ENCODE measurements at regions not wholly inside any gene's neighbourhood (a gene's known extent, or its start where the extent isn't known, plus 50 kb on each side); places are given as distances from the start of the nearest gene placed in this dataset.

- Histone ChIP-seq H3K27me3 (ENCODE audit: insufficient read depth, low read length) (no peaks in the 10 kb centered on the region), H3K79me2 (ENCODE audit: insufficient read depth, low read length) (no peaks in the 10 kb centered on the region), H3K9me3 (ENCODE audit: insufficient read depth, low read depth, low read length) (no peaks in the 10 kb centered on the region), H3K36me3 (ENCODE audit: insufficient read depth, low read length) (no peaks in the 10 kb centered on the region), H3K4me2 (ENCODE audit: low read length) (no peak overlapping the region), H3K27ac (ENCODE audit: low read depth, low read length) (no peak overlapping the region), H3K9ac (ENCODE audit: low read length) (no peak overlapping the region), H3K4me3 (ENCODE audit: insufficient read depth, low read depth, low read length) (no peak overlapping the region), H2AFZ (ENCODE audit: low read depth, low read length) (no peak overlapping the region), H4K20me1 (ENCODE audit: insufficient read depth, low read length) (no peaks in the 10 kb centered on the region), H3K4me1 (ENCODE audit: insufficient read depth, low read length) (no peaks in the 10 kb centered on the region)
- Mint-ChIP-seq H3K9me3 (ENCODE audit: unreplicated experiment) (no peaks in the 10 kb centered on the region), H3K27ac (ENCODE audit: unreplicated experiment) (no peak overlapping the region), H3K4me1 (ENCODE audit: low read depth, unreplicated experiment) (peaks cover 8% of the 10 kb centered on the region), H3K4me3 (ENCODE audit: unreplicated experiment) (no peak overlapping the region), H3K36me3 (ENCODE audit: low read depth, unreplicated experiment) (no peaks in the 10 kb centered on the region), H3K27me3 (ENCODE audit: low read depth, unreplicated experiment) (no peaks in the 10 kb centered on the region)
- DNase-seq (ENCODE audit: low read depth) (no peak), FAIRE-seq (no peak)
- TF ChIP-seq, protein P1, sequence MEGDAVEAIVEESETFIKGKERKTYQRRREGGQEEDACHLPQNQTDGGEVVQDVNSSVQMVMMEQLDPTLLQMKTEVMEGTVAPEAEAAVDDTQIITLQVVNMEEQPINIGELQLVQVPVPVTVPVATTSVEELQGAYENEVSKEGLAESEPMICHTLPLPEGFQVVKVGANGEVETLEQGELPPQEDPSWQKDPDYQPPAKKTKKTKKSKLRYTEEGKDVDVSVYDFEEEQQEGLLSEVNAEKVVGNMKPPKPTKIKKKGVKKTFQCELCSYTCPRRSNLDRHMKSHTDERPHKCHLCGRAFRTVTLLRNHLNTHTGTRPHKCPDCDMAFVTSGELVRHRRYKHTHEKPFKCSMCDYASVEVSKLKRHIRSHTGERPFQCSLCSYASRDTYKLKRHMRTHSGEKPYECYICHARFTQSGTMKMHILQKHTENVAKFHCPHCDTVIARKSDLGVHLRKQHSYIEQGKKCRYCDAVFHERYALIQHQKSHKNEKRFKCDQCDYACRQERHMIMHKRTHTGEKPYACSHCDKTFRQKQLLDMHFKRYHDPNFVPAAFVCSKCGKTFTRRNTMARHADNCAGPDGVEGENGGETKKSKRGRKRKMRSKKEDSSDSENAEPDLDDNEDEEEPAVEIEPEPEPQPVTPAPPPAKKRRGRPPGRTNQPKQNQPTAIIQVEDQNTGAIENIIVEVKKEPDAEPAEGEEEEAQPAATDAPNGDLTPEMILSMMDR (IDR thresholded peaks at IDR 0.05; ENCODE audit: insufficient read depth, low read depth, low read length) = no peak
- no peak for TF ChIP-seq EZH2 (IDR thresholded peaks at IDR 0.05; ENCODE audit: insufficient read depth, low read length)
Measured at GRCh38 chr7:20510573-20510900, 104.9 kb upstream of the ABCB5 start.

- Histone ChIP-seq H3K4me3 (ENCODE audit: insufficient read depth, low read depth, low read length) (no peak overlapping the region), H3K4me1 (ENCODE audit: insufficient read depth, low read length) (no peaks in the 10 kb centered on the region), H2AFZ (ENCODE audit: low read depth, low read length) (no peak overlapping the region), H3K27ac (ENCODE audit: low read depth, low read length) (no peak overlapping the region), H4K20me1 (ENCODE audit: insufficient read depth, low read length) (no peaks in the 10 kb centered on the region), H3K9ac (ENCODE audit: low read length) (no peak overlapping the region), H3K79me2 (ENCODE audit: insufficient read depth, low read length) (no peaks in the 10 kb centered on the region), H3K4me2 (ENCODE audit: low read length) (no peak overlapping the region), H3K36me3 (ENCODE audit: insufficient read depth, low read length) (no peaks in the 10 kb centered on the region), H3K9me3 (ENCODE audit: insufficient read depth, low read depth, low read length) (no peaks in the 10 kb centered on the region), H3K27me3 (ENCODE audit: insufficient read depth, low read length) (no peaks in the 10 kb centered on the region)
- H3K4me1 Mint-ChIP-seq (ENCODE audit: low read depth, unreplicated experiment) = peaks cover 8% of the 10 kb centered on the region
- no peaks in the 10 kb centered on the region for H3K9me3 Mint-ChIP-seq (ENCODE audit: unreplicated experiment)
- DNase-seq (ENCODE audit: low read depth) (peak; percentile 67), FAIRE-seq (no peak)
- no peak for TF ChIP-seq EZH2 (IDR thresholded peaks at IDR 0.05; ENCODE audit: insufficient read depth, low read length)
- TF ChIP-seq, protein P1 (IDR thresholded peaks at IDR 0.05; ENCODE audit: insufficient read depth, low read depth, low read length) = no peak
- H3K36me3 Mint-ChIP-seq (ENCODE audit: low read depth, unreplicated experiment) = no peaks in the 10 kb centered on the region
- no peaks in the 10 kb centered on the region for H3K27me3 Mint-ChIP-seq (ENCODE audit: low read depth, unreplicated experiment)
- H3K27ac Mint-ChIP-seq (ENCODE audit: unreplicated experiment) = no peak overlapping the region
- H3K4me3 Mint-ChIP-seq (ENCODE audit: unreplicated experiment) = no peak overlapping the region
Measured at GRCh38 chr7:20513341-20513740, 102.1 kb upstream of the ABCB5 start.

- H3K27me3 Mint-ChIP-seq (ENCODE audit: low read depth, unreplicated experiment) = no peaks in the 10 kb centered on the region
- no peak overlapping the region for H3K4me3 Mint-ChIP-seq (ENCODE audit: unreplicated experiment)
- no peaks in the 10 kb centered on the region for H3K36me3 ChIP-seq (ENCODE audit: insufficient read depth, low read length)
- H3K9me3 Mint-ChIP-seq (ENCODE audit: unreplicated experiment) = no peaks in the 10 kb centered on the region
- H4K20me1 ChIP-seq (ENCODE audit: insufficient read depth, low read length) = no peaks in the 10 kb centered on the region
- H3K27ac ChIP-seq (ENCODE audit: low read depth, low read length) = no peak overlapping the region
- H3K4me3 ChIP-seq (ENCODE audit: insufficient read depth, low read depth, low read length) = no peak overlapping the region
- no peak overlapping the region for H2AFZ ChIP-seq (ENCODE audit: low read depth, low read length)
- H3K4me2 ChIP-seq (ENCODE audit: low read length) = no peak overlapping the region
- H3K4me1 ChIP-seq (ENCODE audit: insufficient read depth, low read length) = no peaks in the 10 kb centered on the region
- no peak overlapping the region for H3K27ac Mint-ChIP-seq (ENCODE audit: unreplicated experiment)
- no peaks in the 10 kb centered on the region for H3K36me3 Mint-ChIP-seq (ENCODE audit: low read depth, unreplicated experiment)
- H3K9ac ChIP-seq (ENCODE audit: low read length) = no peak overlapping the region
- no peaks in the 10 kb centered on the region for H3K27me3 ChIP-seq (ENCODE audit: insufficient read depth, low read length)
- H3K79me2 ChIP-seq (ENCODE audit: insufficient read depth, low read length) = no peaks in the 10 kb centered on the region
- FAIRE-seq = no peak
- TF ChIP-seq EZH2 (IDR thresholded peaks at IDR 0.05; ENCODE audit: insufficient read depth, low read length) = no peak
- TF ChIP-seq, protein P1 (IDR thresholded peaks at IDR 0.05; ENCODE audit: insufficient read depth, low read depth, low read length) = no peak
- no peaks in the 10 kb centered on the region for H3K9me3 ChIP-seq (ENCODE audit: insufficient read depth, low read depth, low read length)
- DNase-seq (ENCODE audit: low read depth) = no peak
- peaks cover 8% of the 10 kb centered on the region for H3K4me1 Mint-ChIP-seq (ENCODE audit: low read depth, unreplicated experiment)
Measured at GRCh38 chr7:20513897-20514296, 101.6 kb upstream of the ABCB5 start.

Data from astrocyte (in vitro differentiated cells and primary cell).